ENCODE measurements at regions not wholly inside any gene's neighbourhood (a gene's known extent, or its start where the extent isn't known, plus 50 kb on each side); places are given as distances from the start of the nearest gene placed in this dataset.

- no peak for TF ChIP-seq CTCF (IDR thresholded peaks at IDR 0.05; ENCODE audit: low read depth, low read length)
- TF ChIP-seq POLR2A (IDR thresholded peaks at IDR 0.05; ENCODE audit: extremely low read depth, insufficient read length) = no peak
- TF ChIP-seq MYC (IDR thresholded peaks at IDR 0.05; ENCODE audit: low read depth, low read length) = no peak
Observed at GRCh38 chr5:12330993-12331588, 426.8 kb upstream of the CTNND2 start.
